ENCODE measurements at regions not wholly inside any gene's neighbourhood (a gene's known extent, or its start where the extent isn't known, plus 50 kb on each side); places are given as distances from the start of the nearest gene placed in this dataset.
"Not testable (repeated sequence)": the region's sequence is repeated elsewhere in the genome, so short reads cannot be mapped to it uniquely, and the experiment has no call there.

- no peak for DNase-seq (ENCODE audit: low spot score)
These were observed 57.0 kb downstream of the MSTN start for GRCh38 chr2:190005513-190005912.

- DNase-seq (ENCODE audit: low spot score), result no peak
These were observed 62.9 kb downstream of the MSTN start for GRCh38 chr2:189999661-190000060.

- DNase-seq (ENCODE audit: low spot score), result not testable (repeated sequence)
These were observed 63.9 kb downstream of the MSTN start for GRCh38 chr2:189998665-189999064.

GRCh38 chr2:189997016-189997415, 65.5 kb downstream of the MSTN start:
- DNase-seq (ENCODE audit: low spot score), result no peak

GRCh38 chr2:189995679-189996078, 66.8 kb downstream of the MSTN start:
- DNase-seq (ENCODE audit: low spot score), result no peak

- peak; percentile 43 for DNase-seq (ENCODE audit: low spot score)
These were observed 79.6 kb downstream of the MSTN start for GRCh38 chr2:189982780-189983394.

- DNase-seq (ENCODE audit: low spot score), result no peak
These were observed 80.4 kb downstream of the MSTN start for GRCh38 chr2:189982087-189982486.

- not testable (repeated sequence) for DNase-seq (ENCODE audit: low spot score)
These were observed 86.0 kb downstream of the MSTN start for GRCh38 chr2:189976488-189976887.

GRCh38 chr2:189960346-189960745, 102.2 kb downstream of the MSTN start:
- DNase-seq (ENCODE audit: low spot score), result no peak

GRCh38 chr2:189959450-189959849, 103.1 kb downstream of the MSTN start:
- DNase-seq (ENCODE audit: low spot score), result no peak

GRCh38 chr2:189954989-189955388, 107.5 kb downstream of the MSTN start:
- no peak for DNase-seq (ENCODE audit: low spot score)

GRCh38 chr2:189952536-189953109, 109.9 kb downstream of the MSTN start:
- no peak for DNase-seq (ENCODE audit: low spot score)

GRCh38 chr2:189951791-189952535, 110.6 kb downstream of the MSTN start:
- DNase-seq (ENCODE audit: low spot score), result no peak

GRCh38 chr2:189943009-189943408, 119.5 kb downstream of the MSTN start:
- no peak for DNase-seq (ENCODE audit: low spot score)

GRCh38 chr2:189940913-189941312, 121.6 kb downstream of the MSTN start:
- DNase-seq (ENCODE audit: low spot score), result no peak

- no peak for DNase-seq (ENCODE audit: low spot score)
These were observed 124.8 kb downstream of the MSTN start for GRCh38 chr2:189937691-189938090.

GRCh38 chr2:189933911-189934399, 128.6 kb downstream of the MSTN start:
- DNase-seq (ENCODE audit: low spot score), result no peak

GRCh38 chr2:189933041-189933440, 129.5 kb downstream of the MSTN start:
- DNase-seq (ENCODE audit: low spot score), result no peak

- DNase-seq (ENCODE audit: low spot score), result no peak
These were observed 134.7 kb downstream of the MSTN start for GRCh38 chr2:189927823-189928222.

Data from iPS-NIHi11 (cell line).